ENCODE measurements at regions not wholly inside any gene's neighbourhood (a gene's known extent, or its start where the extent isn't known, plus 50 kb on each side); places are given as distances from the start of the nearest gene placed in this dataset.

- H3K4me1 ChIP-seq = no peaks in the 10 kb centered on the region
- WGBS, 2 donors = 80 to 87% methylated on average over 1 of the region's 1 CpG
- no peaks in the 10 kb centered on the region for H3K36me3 ChIP-seq
- no peak overlapping the region for H3K27ac ChIP-seq
- no peak overlapping the region for H3K4me3 ChIP-seq (replicated peaks in 1 of 3)
- TF ChIP-seq, protein P1, sequence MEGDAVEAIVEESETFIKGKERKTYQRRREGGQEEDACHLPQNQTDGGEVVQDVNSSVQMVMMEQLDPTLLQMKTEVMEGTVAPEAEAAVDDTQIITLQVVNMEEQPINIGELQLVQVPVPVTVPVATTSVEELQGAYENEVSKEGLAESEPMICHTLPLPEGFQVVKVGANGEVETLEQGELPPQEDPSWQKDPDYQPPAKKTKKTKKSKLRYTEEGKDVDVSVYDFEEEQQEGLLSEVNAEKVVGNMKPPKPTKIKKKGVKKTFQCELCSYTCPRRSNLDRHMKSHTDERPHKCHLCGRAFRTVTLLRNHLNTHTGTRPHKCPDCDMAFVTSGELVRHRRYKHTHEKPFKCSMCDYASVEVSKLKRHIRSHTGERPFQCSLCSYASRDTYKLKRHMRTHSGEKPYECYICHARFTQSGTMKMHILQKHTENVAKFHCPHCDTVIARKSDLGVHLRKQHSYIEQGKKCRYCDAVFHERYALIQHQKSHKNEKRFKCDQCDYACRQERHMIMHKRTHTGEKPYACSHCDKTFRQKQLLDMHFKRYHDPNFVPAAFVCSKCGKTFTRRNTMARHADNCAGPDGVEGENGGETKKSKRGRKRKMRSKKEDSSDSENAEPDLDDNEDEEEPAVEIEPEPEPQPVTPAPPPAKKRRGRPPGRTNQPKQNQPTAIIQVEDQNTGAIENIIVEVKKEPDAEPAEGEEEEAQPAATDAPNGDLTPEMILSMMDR (IDR thresholded peaks at IDR 0.05) = no peak
- TF ChIP-seq POLR2A (IDR thresholded peaks at IDR 0.05) = no peak
- H3K27me3 ChIP-seq = no peaks in the 10 kb centered on the region
- DNase-seq = no peak
- intact Hi-C loops (cut with DNase I) = no loop called here
- H3K9me3 ChIP-seq = no peaks in the 10 kb centered on the region
These were observed 999.3 kb upstream of the GRIA3 start for GRCh38 chrX:122184791-122185190.

- H3K27me3 ChIP-seq = no peaks in the 10 kb centered on the region
- no peak for DNase-seq
- no peaks in the 10 kb centered on the region for H3K4me1 ChIP-seq
- no peak overlapping the region for H3K4me3 ChIP-seq (replicated peaks in 1 of 3)
- no peak for TF ChIP-seq POLR2A (IDR thresholded peaks at IDR 0.05)
- TF ChIP-seq, protein P1 (IDR thresholded peaks at IDR 0.05) = no peak
- no peaks in the 10 kb centered on the region for H3K36me3 ChIP-seq
- no peak overlapping the region for H3K27ac ChIP-seq
- WGBS, 2 donors = 46 to 66% methylated on average over 2 of the region's 2 CpGs
- intact Hi-C loops (cut with DNase I) = no loop called here
- H3K9me3 ChIP-seq = no peaks in the 10 kb centered on the region
These were observed 996.9 kb upstream of the GRIA3 start for GRCh38 chrX:122187069-122187713.

DNA sequence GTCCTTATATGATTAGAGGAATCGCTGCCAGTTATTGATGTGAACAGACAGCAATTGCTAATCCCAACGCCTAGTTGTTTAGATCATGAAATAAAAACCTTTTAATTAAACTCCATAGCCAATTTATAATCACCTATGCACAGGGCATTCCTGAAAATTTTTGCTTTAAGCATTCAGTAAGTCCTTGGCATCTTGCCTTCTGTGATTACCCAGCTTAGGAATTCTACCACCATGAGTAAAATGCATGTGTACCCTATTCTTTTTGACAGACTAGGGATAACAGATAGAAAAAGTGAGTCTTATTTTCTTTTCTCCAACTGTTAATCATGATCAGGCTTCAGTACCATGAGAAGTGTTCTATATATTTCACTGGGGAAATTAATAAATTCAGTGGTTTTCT is 995.3 kb upstream of the GRIA3 start:
- Histone ChIP-seq H3K27ac (no peak overlapping the region), H3K4me1 (no peaks in the 10 kb centered on the region), H3K4me3 (replicated peaks in 1 of 3) (no peak overlapping the region), H3K9me3 (no peaks in the 10 kb centered on the region), H3K27me3 (no peaks in the 10 kb centered on the region), H3K36me3 (no peaks in the 10 kb centered on the region)
- DNase-seq = no peak
- WGBS, 2 donors = 93 to 94% methylated on average over 2 of the region's 2 CpGs
- no peak for TF ChIP-seq POLR2A (IDR thresholded peaks at IDR 0.05)
- TF ChIP-seq, protein P1 (IDR thresholded peaks at IDR 0.05) = no peak
- intact Hi-C loops (cut with DNase I) = no loop called here

GRCh38 chrX:122196343-122196742 is 987.7 kb upstream of the GRIA3 start:
- TF ChIP-seq, protein P1 (IDR thresholded peaks at IDR 0.05) = no peak
- TF ChIP-seq POLR2A (IDR thresholded peaks at IDR 0.05) = no peak
- H3K9me3 ChIP-seq = no peaks in the 10 kb centered on the region
- no peak overlapping the region for H3K4me3 ChIP-seq (replicated peaks in 1 of 3)
- no peaks in the 10 kb centered on the region for H3K27me3 ChIP-seq
- 69 to 74% methylated on average over 3 to 5 of the region's 5 CpGs for WGBS, 2 donors
- no peaks in the 10 kb centered on the region for H3K36me3 ChIP-seq
- intact Hi-C loops (cut with DNase I) = no loop called here
- no peak for DNase-seq
- H3K27ac ChIP-seq = no peak overlapping the region
- no peaks in the 10 kb centered on the region for H3K4me1 ChIP-seq

DNA sequence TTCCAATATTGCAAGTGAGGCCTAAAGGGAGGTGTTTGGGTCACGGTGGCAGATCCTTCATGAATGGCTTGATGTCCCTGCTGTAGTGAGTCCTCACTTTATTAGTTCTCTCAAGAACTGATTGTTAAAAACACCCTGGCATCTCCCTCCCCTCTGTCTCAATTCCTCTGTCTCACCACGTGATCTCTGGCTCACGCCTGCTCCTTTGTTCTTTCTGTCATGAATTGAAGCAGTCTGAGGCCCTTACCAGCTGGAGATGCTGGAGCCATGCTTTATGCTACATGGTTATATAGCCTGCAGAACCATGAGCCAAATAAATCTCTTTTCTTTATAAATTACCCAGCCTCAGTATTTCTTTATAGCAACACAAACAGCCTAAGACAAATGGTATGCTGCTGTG is 980.7 kb upstream of the GRIA3 start:
- 65 to 73% methylated on average over 3 of the region's 3 CpGs for WGBS, 2 donors
- H3K4me1 ChIP-seq = no peaks in the 10 kb centered on the region
- no peak overlapping the region for H3K27ac ChIP-seq
- intact Hi-C loops (cut with DNase I) = no loop called here
- H3K36me3 ChIP-seq = no peaks in the 10 kb centered on the region
- H3K9me3 ChIP-seq = no peaks in the 10 kb centered on the region
- DNase-seq = no peak
- no peaks in the 10 kb centered on the region for H3K27me3 ChIP-seq
- no peak for TF ChIP-seq POLR2A (IDR thresholded peaks at IDR 0.05)
- TF ChIP-seq, protein P1 (IDR thresholded peaks at IDR 0.05) = no peak
- H3K4me3 ChIP-seq (replicated peaks in 1 of 3) = no peak overlapping the region

Data from thyroid gland (tissue), 4 donors.